Middle frontal gyrus (tissue), 1 donor: ENCODE measurements at regions not wholly inside any gene's neighbourhood (a gene's known extent, or its start where the extent isn't known, plus 50 kb on each side); places are given as distances from the start of the nearest gene placed in this dataset.
"Not testable (repeated sequence)": the region's sequence is repeated elsewhere in the genome, so short reads cannot be mapped to it uniquely, and the experiment has no call there.

ENCODE experiments used
- DNase-seq: peaks from one replicate; pipeline ENCODE4 v3.0.0-alpha.2; 2015; ENCODE audit warnings: low spot score; ENCODE audit errors: extremely low spot score

DNA sequence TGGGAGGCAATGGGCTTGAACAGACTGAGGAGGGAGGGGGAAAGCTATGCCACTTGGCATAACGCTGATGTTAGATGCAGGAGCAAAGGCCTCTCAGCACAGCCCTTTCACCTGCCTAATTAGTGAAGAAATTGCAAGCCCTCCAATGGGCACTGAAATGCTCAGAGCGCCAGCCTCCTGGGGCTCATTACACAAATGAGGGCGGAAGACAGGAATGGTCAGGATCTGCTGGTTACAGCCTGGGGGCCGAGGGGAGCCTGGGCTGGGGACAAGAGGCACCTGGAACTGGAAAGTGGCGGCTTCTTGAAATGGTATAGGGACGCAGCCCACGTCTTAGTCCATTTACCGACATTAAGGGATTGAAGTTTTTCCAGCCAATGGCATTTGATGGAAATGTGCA lies 50.2 kb upstream of the PLET1 start:
- DNase-seq: no peak

DNA sequence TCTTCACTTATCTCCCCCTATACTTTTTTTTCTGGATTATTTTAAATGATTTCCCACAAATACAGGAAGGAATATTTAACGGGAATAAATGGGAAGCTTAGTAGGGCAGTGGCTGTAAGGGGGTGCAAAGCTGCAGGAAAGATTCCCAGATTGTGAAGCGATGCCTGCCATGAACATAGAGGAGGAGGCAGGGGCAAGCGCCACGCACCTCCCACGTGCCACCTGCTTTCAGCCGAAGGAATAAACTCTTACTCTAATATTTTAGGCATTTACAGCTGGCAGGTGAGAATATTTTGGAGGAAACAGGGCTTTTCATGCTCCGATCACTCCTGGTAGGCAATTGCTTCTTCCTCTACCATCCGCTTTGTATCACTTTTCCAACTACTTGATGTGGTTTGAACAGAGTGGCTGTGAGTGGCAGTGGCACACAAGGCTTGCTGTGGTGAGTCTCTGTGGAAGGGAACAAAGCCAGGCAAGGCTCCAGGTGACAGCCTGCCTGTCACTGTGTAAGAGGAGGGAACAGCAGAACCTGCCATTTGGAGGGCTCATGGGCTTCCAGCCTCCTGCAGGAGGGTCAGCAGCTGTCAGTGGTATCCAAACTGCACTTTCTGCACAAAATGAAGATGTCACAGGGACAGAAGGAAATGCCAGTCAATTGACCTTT lies 54.5 kb upstream of the PLET1 start:
- no peak for DNase-seq

DNA sequence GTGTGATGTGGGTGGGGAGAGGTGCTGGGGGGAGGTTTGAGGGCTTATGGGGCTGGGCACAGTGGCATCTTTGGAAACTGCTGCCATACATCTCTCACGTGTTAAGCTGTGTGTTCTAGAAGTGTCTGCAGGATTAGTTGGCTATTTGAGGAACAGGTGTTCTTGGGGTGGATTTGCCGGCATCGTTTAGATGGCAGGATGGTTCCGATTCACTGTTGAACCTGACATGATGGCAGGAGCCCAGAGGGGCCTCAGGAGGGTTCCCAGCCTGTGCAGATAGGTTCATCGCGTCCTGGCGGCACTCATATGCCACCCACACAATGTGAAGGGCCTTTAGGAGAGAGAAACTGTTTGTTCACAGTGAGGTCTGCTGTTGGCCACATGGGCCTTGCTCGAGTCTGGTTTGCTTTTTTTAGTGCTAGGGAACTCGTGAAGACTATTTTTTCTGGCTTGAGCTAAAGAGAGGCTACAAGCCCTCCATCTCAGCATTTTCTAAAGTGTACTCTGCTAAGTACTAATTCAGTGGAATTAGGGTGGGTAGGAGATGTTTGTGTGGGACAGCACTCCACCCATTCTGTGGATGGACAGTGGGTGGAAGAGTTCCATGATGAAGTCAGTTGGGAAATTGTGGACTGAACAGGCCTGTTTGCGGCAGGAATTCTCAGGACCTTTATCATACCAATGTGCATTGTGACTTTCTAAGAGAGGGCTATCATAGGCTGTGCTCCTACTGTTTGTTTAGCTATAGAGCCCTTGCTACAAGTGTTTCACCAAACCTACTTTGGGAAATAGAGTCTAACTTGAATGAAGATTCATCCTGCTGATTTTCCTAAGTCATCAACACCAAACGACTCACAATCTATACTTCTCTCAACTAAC lies 55.4 kb upstream of the PLET1 start:
- no peak for DNase-seq

DNA sequence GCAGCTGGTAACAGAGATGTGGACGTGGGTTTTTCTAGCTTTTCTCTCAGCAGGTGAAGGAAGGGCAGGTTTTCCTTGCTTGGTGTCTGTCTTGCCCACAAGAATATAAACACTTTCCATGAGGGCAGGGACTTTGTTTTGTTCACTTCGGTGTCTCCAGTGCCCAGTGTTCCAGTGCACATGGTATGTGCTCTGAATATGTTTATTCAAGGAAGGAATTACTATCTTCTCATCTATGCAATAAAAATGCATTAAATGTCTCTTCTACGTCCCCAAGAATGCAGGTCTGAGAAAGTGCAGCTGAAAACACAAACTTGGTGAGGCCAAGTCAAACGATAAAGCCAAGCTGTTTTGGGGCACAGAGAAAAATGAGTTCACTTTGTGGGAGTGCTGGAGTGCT lies 56.3 kb upstream of the PLET1 start:
- DNase-seq: no peak

GRCh38 chr11:112318184-112318591 lies 57.5 kb upstream of the PLET1 start:
- DNase-seq: no peak

DNA sequence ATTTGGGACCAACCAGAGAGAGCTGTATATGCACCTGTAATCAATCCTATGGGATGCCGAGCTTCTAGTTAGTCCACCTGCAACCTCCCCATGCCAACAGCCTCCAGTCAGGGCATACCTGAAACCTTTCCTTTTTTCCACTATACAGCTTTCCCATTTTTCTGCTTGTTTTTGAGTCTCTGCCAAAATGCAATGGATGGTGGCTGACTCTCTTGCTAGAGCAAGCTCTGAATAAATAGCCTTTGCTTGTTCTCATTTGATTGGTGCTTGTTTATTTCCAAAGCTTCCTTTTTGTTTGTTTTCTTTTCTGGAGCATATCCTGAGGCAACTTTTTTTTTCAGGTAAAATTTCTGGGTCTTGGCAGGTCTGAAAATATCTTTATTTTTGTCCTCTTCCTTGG lies 58.0 kb upstream of the PLET1 start:
- no peak for DNase-seq

- DNase-seq: no peak
Measured at GRCh38 chr11:112320668-112321067, 60.0 kb upstream of the PLET1 start.

DNA sequence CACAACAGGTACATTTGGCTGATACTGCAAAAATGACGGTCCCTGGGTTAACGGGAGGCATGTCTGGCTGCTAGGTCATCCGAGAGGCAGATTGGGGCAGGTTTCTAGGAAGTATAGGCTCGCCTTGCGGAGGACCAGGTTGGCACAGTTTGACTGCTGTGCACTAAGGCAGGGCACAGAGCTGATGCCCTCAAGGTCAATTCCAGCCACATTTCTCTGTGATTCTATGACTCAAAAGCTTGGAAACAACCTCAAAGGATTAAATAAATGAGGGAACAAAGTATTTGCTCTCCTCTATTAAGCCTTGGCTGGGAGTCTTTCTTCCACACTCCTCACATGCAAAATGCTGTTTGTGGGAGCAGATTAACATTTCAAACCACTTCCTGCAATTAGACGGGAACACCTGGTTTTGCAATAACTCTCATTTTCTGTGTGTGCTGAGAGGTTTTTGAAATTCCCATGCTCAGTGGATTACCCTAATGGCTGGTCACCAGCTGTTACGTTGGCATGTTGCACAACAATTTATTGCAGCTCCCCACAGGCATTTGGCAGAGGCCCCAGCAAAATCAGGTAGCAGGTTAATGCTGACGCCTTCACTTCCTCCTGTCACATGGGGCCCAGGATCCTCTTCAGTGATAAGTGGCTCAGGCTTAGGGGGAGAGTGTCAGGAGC lies 61.0 kb upstream of the PLET1 start:
- DNase-seq: no peak

- DNase-seq: no peak
Measured at GRCh38 chr11:112322173-112322790, 61.6 kb upstream of the PLET1 start.

DNA sequence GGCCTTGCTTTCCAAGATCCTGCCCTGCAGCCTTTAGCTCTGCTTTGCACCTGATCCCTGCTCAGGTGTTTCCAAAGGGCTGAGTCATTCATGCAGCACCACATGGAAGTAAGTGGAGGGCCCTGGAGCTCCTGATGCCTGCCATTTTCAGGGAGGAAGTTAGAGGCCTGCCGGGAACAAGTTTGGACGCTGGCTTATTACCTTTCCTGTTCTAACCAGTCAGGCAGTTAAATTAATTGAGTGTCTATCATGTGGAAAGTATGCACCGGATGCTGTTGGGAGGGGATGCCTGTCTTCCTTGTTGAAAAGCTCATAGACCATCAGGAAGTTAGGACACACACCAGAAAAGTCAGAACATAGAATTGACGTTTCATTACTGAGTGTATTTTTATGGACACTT lies 73.7 kb upstream of the PLET1 start:
- DNase-seq: no peak

DNA sequence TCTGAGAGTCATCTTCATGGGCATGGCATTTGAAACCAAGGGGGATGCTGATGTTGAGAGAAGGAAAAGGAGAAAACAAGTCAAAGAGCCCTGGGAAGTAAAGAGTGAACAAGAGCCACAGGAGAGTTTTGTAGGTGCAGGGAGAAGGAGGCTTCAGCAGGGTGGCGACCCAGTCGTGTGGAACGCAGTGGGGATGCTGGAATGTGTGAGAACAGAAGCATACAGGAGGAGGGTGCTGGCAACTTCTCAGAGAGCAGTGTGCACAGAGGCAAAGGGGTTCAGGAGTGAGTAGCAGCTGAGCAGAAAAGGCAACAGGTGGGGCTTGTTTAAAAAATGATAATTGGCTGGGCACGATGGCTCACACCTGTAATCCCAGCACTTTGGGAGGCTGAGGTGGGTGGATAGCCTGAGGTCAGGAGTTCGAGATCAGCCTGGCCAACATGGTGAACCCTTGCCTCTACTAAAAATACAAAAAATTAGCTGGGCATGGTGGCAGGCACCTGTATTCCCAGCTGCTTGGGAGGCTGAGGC lies 75.8 kb upstream of the PLET1 start:
- no peak for DNase-seq

DNA sequence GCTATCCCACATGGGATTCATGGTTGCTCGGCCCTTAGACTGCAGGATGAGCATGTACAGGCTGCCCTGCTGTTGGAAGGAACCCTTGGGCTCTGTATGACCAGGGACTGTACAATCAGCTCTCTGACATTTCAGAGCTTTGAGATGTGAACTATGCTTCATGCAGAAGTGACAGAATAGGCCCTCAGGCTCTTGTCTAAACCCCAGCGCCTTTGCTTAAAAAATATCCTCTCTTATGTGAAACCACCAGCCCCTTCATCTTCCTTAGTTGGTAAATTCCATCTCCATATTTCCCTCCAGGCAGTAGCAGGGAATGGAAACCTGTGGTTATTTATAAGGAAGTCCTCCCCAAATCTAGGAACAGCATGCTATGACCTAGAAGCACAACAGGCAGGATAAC lies 78.9 kb upstream of the PLET1 start:
- no peak for DNase-seq

DNA sequence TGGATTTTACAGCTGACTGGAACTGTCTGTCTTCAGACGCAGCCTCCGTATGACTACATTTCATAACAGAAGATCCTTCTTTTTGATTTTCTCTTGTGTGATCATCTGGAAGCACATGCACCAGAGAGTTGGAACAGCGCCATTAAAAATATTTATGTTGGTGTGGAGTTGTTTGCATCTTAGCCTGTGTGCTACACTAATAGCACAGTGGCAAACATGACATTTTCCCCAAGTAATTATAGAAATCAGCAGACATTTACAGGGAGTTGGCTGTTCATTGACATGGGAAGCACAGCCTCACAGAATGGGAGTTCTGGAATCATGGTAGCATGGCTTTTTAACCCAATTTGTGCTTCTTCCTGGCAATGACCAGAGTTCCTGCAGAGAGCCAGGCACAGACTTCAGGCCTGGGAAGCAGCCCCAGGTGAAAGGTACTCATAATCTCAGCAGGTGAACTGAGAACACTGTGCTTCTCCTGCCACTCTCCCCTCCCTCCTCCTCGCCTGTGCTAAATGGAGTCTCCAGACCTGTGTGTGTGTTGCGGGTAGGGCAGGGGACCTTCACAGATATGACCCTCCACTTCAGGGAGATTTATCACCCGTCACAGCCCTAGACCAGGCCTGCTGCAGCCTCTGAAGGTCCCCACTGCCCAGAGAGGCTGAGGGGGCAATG lies 82.8 kb upstream of the PLET1 start:
- no peak for DNase-seq

DNA sequence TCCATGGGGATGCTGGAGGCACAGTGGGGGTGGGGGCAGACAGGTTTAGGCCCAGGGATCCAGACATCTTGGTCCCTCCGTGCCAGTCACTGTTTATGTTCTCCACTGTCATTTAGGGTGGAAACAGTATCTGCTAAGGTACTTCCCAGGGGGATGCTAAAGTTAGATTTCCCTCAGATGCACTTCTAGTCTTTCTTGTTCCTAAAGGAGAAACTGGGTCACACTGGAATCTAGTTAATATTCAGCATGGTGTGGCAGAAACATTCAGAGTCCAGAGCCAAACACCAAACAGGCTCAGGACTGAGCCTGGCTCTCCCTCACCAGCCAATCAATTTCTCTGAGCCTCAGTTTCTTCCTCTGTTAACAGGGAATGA lies 83.4 kb upstream of the PLET1 start:
- no peak for DNase-seq

- no peak for DNase-seq
Measured at GRCh38 chr11:112345166-112345565, 84.5 kb upstream of the PLET1 start.

GRCh38 chr11:112345706-112346105 lies 85.0 kb upstream of the PLET1 start:
- DNase-seq: no peak

- no peak for DNase-seq
Measured at GRCh38 chr11:112346586-112346985, 85.9 kb upstream of the PLET1 start.

DNA sequence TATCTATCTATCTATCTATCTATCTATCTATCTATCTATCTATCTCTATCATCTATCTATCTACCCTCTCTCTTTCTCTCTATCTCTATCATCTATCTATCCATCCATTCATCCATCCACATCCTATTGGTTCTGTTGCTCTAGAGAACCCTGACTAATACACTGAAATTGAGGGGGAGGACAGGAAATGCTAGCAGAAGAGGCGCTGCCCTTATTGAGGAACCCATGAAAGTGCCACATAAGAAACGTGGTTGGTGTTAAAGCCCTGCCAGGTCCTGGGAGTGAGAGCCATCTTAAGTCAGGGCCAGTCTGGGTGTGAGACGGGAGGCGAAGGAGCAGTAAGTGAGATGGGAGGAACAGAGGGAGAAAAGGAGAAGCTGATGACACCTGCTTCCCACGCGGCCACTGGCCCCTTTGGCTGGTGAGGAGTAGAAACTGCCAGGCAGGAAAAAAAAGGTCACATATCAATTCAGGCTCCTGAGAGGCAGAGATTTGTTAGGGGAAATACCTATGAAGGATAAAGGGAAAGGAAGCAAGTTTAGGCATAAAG lies 87.9 kb upstream of the PLET1 start:
- DNase-seq: no peak

DNA sequence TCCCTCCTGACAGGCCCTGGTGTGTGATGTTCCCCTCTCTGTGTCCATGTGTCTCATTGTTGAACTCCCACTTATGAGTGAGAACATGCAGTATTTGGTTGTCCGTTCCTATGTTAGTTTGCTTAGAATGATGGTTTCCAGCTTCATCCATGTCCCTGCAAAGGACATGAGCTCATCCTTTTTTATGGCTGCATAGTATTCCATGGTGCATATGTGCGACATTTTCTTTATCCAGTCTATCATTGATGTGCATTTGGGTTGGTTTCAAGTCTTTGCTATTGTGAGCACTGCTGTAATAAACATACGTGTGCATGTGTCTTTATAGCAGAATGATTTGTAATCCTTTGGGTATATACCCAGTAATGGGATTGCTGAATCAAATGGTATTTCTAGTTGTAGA lies 90.8 kb upstream of the PLET1 start:
- DNase-seq: not testable (repeated sequence)

DNA sequence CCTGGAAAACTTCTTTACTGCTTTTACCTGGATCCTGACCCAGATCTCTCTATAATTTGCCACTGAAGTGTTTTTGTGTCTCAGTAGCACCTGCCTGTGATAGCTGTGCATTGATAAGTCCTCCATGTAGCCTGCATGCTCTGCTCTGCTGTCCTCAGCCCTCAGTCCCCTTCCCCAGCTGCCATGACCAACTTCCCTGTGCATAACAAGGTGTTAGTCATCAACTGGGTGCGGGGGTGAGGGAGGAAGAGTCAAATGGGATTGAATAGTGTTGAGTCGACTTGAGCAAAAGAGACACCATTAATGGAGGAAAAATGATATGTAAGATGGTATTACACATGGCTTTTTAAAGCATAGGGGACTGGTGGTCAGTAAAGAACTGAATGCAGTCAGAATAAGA lies 92.2 kb upstream of the PLET1 start:
- DNase-seq: no peak

DNA sequence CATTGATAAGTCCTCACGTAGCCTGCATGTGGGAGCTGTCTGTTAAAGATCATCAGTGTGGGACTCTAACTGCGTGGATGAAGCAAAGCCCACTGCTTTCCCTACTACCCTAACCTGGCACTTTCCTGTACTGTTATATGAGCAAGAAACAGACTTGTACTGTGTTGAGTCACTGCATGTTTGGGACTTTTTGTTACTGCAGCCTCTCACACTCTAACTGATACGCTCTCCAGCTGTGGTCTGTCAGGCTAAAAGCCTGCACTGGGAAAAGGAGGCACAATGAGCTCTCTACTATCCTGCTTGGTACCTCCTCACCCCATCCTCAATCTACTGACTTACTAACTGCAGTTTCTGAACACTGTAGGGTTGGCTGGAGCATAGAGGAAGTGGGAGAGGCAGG lies 93.7 kb upstream of the PLET1 start:
- DNase-seq: no peak
